RCC 7860 (cell line): ENCODE measurements at regions not wholly inside any gene's neighbourhood (a gene's known extent, or its start where the extent isn't known, plus 50 kb on each side); places are given as distances from the start of the nearest gene placed in this dataset.
"Not testable (repeated sequence)": the region's sequence is repeated elsewhere in the genome, so short reads cannot be mapped to it uniquely, and the experiment has no call there.

Experiments used
- DNase-seq: peaks from one replicate; pipeline ENCODE4 v3.0.0-alpha.2; 2015; ENCODE audit warnings: low spot score
- FAIRE-seq: peaks from 2 replicates; lab custom pipeline; 2012; peaks lifted over from hg19 to GRCh38; lab: Jason Lieb, UNC

DNA sequence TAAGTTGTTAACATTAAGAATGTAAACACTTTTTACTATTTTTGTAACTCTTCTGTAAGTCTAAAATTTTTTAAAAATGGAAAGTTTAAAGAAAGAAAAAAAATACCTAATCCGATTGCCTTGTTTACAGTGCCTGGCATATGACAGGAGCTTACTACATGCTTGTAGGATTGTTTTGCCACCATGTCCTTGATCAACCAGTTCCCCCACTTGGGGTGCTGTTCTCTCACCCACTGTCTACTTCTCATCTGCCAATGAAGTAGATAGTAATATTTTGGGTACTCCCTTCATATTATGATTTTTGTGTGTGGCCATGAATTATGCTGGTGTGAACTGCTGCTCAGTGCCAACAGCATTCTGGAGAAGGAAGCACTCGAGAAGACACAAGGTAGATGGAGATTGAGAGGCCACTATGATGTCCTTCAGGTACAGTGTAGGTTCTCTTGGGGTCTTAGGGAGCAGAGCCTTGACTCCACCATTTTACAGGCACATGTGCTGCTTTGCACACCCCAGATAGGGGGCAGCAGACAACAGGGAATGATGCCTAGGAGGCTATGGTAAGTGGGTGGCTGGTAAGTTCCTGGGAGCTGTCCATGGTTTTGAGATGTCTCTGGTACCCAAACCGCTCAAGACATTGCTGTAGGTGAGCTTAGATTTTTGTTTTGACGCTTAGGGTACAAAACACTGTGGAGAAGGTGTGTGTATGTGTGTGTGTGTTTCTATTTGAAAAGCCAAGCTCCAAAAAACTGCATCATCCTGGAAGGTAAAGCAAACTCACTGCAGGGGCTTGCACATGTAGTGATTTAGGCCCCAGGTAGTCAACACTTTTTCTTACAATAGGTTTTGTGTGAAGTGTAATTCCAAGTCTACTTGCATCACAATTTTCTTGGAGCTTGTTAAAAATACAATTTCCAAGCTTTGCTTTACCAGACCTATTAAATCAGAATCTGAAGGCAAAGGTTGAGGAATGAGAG lies 494.5 kb upstream of the LARGE1 start:
- FAIRE-seq (no peak), DNase-seq (peak; percentile 63)

DNA sequence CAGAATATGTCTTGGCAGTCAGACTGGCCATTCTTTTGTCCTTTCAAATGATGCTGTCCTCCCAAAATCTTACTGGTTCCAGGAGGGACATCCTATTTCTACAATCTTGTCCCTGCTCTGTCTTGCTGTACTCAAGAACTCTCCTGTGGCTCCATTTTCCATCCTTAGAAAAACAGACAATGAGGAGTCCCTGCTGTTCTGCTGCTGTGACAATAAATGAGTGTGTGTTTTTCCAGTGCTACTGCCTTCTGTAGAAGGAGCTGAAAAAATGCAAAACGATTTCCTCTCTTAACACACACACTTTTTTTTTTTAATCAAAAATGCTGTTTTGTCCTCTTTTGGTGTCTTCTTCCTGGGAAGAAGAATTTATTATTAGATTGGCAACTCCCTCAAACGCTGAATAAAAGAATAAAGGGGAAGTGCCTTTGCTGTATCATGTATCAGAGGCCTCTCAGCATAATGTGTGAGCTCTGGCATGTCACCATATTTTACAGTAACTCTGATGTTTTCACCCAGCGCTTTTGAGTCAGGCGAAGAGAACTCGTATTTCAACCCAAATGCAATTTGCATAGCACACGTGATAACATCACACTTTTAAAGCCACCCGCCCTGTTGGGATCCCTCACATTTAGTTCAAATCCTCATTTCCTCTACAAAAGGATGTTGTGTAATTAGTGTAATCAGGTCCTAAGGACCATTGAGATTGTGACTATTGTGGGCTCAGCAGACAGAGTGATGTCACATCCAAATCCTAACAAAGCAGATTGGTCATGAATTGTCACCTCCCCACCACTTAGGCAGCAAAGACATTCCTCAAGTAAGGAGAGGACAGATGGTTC lies 496.0 kb upstream of the LARGE1 start:
- FAIRE-seq (no peak), DNase-seq (no peak)

DNA sequence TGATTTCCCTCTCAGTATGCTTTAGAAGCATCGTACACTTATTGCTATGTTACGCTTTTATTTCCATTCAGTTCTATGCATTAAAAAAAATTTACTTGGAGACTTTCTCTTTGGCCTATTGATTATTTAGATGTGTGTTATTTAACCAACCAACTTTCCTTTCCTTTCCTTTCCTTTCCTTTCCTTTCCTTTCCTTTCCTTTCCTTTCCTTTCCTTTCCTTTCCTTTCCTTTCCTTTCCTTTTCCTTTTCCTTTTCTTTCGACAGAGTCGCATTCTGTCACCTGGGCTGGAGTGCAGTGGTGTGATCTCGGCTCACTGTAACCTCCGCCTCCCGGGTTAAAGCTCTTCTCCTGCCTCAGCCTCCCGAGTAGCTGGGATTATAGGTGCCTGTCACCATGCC lies 502.7 kb upstream of the LARGE1 start:
- DNase-seq, result not testable (repeated sequence)

DNA sequence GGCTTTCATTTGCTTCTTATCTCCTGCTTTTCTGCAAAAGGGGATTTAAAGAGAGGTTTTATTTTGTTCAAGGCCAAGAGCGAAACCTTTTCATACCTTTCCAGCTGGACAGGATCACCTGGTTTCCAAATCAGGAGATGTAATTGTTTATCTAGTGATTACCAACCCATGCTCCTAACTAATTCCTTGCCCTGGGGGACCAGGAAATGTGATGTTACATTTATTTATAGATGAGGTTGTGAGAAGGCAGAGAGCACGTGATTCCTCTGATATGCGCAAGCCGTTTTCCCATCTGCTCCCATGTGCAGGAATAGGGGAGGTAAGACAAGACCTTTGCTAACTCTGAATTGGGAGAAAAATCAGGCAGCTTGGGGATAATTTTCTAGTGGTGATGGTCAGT lies 507.2 kb upstream of the LARGE1 start:
- FAIRE-seq (no peak), DNase-seq (no peak)

More for the DNA sequence above, 502.7 kb upstream of the LARGE1 start:
- FAIRE-seq, result not testable (repeated sequence)

DNA sequence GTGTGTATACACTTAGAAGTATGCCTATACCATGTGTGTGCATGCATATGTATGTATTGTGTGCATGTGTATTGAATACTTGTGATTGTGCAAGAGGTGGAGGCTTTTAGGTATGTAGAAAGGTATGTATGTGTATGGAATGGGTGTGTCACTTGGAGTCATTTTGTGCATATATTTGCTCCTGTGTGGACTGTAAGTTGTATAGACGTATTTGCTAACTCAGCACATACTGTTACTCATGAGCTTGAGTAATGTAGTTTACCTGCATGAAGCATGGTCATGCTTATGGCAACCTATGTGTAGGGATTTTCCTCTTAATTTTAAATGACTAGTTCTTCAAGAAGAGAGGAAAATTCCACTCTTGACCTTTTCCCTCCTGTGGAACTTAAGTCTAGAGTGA lies 507.6 kb upstream of the LARGE1 start:
- DNase-seq, result no peak
- no peak for FAIRE-seq

DNA sequence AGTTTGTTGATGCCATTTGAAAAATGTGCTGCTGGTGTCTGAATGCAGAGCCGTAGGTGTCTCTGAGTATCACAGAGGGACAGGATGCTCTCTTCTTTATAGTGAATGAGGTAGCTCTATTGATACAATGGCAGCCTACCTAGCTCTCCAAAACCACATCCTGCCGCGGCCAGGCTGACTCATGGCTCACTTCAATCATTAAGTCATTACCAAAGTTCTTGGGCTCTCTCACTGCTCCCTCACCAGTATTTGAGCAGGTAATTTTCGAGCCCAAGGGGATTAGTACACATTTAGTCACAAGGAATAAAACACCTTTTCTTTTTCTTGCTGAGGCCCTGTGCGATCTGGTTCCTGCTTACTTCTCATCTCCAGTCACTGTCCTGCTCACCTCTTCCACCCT lies 509.0 kb upstream of the LARGE1 start:
- DNase-seq (peak; percentile 44), FAIRE-seq (no peak)

DNA sequence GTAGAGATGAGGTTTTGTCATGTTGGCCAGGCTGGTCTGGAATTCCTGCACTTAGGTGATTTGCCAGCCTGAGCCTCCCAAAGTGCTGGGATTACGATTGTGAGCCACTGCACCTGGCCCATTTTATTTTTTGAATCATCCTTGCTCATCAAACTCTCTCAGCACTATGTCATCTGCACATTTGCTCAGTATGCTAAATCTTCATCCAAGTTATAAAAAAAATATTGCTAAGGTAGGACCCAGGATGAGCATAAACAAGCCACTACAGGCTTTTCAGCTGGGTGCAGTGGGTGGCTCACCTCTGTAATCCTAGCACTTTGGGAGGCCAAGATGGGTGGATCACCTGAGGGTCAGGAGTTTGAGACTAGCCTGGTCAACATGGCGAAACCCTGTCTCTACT lies 510.1 kb upstream of the LARGE1 start:
- FAIRE-seq (no peak), DNase-seq (no peak)

DNA sequence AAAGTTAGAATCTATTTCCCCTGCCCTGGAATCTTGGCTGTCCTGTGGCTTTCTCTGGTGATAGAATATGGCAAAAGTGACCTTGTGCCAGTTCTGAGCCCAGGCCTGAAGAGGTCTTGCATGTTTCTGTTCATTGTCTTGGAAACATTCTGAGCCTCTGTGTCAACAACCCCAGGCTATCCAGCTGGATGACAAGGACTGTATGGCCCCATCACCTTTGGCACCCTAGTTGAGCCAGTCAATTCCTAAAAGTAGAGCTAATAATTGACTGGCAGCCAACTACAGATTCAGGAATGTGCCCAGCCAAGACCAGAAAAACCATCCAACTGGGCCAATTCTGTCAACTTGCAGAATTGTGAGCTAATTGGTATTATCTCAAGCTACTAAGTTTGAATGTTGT lies 514.1 kb upstream of the LARGE1 start:
- no peak for DNase-seq
- no peak for FAIRE-seq

DNA sequence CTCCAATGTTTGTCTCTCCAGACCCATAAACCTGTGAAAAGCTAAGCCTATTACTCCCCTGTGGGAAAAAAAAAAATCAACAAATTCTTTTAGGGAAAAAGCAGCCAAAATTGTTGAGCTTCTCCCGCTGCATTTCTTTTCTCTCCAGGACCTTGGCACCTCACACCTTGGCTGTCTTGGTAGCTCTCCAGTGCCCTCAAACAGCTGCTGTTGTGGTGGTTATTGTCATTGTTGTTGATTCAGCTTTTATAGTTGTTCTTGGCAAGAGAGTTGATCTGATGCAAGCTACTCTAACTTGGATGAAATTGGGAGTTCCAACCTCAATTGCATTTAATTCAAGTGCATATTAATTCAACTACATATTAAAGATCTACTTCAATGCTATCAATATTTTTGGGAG lies 516.9 kb upstream of the LARGE1 start:
- DNase-seq, result no peak
- no peak for FAIRE-seq

DNA sequence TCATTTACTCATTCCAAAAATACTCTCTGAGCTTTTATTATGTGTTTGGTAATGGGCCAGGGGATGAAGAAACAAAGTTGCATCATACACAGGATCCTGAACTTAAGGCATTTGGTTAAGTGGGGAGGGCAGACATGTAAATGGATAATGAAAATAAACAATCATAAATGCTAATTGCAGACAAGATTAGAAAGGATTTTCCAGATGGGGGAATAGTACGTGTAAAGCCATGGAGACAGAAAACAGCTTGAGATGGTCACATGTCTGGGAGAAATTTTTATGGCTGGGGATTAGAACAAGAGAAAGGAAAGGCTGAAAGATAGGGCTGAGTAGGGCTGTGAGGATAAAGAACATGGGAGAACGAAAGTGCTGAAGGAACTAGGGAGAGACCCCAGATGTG lies 534.3 kb upstream of the LARGE1 start:
- no peak for FAIRE-seq

DNA sequence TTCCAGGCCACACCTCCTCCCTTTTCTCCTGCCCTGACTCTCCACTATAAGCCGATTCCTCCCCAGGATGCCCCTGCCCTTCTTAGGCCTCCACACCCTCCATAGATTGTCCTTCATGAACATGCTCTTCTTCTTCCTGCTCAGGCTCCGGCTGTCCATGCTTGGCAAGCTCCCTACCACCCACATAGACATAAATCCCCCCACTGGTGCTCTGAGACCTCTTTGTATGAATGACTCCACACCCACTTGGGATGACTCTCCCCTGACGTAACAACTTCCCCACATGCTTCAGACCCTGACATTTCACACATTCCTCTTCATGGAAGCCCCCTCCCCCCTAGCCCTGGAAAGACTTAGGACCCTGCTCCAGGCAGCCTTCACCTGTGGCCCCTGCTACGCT lies 542.5 kb upstream of the LARGE1 start:
- DNase-seq (no peak), FAIRE-seq (no peak)

More for the DNA sequence above, 534.3 kb upstream of the LARGE1 start:
- no peak for DNase-seq

DNA sequence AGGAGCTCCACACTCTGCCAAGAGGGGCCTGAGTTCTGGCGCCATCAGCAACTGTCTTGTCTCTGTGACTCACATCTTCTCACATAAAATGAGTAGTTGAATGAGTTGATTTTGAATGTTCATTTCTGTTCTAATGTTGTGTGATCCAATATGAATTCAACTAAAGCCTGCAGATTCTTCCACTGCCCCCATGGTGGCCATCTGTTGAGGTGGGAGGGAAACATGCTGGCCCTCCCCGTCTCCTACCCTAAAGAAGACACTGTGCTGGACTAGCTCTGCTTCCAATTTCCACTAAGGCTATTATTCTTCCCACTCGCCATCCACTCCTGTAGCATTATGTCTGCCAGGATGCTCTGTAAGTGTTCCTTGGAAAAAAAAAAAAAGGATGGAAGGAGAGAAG lies 555.6 kb upstream of the LARGE1 start:
- FAIRE-seq (no peak), DNase-seq (no peak)

DNA sequence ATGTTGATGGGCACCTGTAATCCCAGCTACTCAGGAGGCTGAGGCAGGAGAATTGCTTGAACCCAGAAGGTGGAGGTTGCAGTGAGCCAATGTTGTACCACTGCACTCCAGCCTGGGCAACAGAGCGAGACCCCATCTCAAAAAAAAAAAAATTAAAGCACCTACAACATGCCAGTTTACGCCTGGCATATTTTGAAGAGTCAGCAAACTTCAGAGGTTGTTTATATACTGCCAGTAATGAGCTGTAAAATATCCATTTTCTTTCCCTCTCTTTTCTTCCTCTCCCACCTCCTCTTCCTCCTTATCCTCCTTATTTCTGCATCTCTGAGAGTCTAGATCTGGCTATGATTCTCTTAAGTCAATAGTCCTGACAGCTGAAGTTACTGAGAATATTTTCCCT lies 556.5 kb upstream of the LARGE1 start:
- DNase-seq, result no peak
- FAIRE-seq, result no peak

DNA sequence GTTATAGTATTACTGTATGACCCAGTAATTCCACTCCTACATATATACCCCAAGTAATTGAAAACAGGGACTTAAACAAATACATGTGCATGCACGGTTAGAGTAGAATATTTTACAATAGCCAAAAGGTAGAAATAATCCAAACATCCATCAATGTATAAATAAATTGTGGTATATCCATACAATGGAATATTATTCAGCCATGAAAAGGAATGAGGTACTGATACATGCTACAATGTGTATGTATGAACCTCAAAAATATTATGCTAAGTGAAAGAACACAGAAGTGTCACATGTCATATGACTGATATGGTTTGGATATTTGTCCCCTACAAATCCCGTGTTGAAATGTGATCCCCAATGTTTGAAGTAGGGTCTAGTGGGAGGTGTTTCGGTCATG lies 560.8 kb upstream of the LARGE1 start:
- FAIRE-seq, result no peak
- DNase-seq, result no peak

DNA sequence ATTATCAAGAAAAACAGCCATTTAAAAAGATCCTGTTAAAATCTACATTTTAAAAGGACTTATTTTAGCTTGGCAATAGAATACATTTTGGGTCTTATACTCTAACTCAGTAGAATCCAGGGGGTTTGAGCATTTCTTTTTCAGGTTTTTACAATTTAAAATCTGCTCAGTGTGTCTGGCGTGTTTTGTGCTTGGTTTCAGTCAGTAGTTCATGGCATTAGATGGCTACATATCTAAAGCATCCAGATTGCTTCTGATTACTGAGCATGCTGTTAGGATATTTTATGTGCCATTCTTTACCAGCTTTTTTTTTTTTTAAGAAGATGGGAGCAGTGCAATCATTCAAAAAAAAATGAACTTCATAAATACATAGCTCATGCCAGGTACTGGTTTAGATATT lies 566.1 kb upstream of the LARGE1 start:
- no peak for FAIRE-seq
- DNase-seq, result no peak

DNA sequence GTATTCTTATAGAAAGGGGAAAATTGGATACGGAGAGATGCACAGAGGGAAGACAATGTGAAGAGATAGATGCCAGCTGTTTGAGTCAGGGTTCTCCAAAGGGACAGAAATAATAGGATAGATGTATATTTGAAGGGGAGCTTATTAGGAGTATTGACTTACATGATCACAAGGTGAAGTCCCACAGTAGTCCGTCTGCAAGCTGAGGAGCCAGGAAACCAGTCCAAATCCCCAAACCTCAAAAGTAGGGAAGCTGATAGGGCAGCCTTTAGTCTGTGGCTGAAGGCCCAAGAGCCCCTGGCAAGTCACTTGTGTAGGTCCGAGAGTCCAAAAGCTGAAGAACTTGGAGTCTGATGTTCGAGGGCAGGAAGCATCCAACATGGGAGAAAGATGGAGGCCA lies 569.6 kb upstream of the LARGE1 start:
- FAIRE-seq (no peak), DNase-seq (no peak)

DNA sequence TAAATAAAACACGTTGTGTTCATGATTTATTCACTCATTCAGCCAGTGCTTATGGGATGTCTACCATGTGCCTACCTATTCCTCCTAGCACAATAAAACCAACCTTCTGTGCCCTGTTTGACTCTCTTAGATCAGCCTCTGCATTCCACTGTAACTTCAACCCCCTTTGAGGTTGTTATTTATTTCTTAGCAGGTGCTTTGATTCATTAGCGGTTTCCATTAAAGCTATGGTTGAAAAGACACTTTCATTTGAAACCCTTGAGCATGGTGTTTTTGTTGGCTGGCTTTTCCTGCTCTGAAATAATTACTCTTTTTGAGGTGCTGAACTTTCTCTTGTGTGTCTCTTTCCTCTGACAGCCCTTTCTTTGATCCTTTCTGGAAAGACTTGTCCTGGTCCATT lies 570.6 kb upstream of the LARGE1 start:
- DNase-seq (no peak), FAIRE-seq (no peak)

DNA sequence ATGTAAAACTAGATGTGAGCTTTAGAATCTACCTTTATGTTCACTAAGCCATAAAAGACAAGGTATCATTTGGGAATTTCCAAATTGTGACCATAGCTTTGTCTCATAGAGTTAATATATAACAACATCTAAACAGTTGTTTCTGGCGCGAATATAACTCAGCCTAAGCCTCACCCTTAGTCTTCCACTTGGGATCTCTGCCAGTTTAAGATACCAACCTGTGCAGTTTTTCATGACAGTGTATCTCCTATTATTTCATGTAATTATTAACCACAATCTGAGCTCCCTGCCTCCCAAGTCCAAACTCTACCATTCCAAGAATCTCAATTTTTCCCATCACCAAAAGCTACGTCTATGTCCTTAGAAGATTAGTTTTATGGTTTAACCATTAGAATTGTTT lies 572.5 kb upstream of the ISX start:
- FAIRE-seq (no peak), DNase-seq (no peak)

DNA sequence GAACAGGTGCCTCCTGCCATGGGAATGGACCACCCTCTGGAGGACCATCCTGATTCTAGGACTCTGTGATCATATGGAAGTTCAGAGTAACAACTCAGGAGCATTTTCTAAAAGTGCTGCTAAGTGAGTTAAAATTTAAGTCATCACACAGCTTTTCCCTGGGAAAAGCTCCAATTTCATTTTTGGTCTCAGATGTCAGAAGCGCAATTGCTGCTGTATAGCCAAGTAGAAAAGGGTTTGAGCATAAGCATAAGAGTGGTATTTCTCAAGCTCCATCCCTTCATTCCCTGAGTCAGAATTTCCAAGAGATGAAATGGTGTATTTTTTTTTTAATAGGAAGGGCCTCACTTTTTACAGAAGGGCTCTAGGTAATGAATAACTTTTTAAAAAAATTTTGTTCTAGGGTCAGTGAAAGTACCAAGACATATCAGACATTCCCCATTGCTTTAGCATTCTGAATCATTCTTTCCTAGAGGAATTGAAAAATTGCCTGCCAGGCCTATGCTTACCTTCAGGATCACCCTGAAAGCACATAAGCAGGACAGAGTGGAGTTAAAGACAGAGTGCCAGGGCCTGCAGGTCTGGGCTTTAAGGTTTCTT lies 564.5 kb upstream of the ISX start:
- DNase-seq (no peak), FAIRE-seq (no peak)

DNA sequence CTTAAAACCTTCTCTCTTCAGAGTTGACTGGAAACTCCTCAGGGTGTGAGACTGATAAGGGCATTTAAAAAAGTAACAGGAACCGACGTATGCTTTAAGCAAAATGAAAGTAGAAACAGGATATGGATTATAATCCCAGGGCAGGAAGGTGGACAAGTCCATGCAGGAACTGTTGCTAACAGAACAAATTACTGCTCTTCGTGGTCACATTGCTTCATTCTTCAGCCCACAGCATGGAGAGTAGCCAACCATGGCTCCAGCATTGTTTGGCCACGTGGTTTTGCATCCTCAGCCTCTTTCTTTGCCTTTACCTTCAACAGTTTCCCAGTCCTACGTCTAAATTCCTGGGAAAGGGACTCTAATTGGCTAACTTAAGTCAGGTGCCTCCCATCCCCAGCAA lies 563.1 kb upstream of the ISX start:
- FAIRE-seq (no peak), DNase-seq (no peak)

DNA sequence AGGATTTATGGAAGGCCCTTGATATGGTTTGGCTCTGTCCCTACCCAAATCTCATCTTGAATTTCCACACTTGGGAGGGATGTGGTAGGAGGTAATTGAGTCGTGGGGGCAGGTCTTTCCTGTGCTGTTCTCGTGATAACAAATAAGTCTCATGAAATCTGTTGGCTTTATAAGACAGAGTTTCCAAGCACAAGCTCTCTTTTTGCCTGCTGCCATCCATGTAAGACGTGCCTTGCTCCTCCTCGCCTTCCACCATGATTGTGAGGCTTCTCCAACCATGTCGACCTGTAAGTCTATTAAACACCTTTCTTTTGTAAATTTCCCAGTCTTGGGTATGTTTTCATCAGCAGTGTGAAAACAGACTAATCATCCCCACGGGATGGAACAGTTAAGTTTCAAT lies 557.2 kb upstream of the ISX start:
- no peak for FAIRE-seq
- DNase-seq, result no peak

DNA sequence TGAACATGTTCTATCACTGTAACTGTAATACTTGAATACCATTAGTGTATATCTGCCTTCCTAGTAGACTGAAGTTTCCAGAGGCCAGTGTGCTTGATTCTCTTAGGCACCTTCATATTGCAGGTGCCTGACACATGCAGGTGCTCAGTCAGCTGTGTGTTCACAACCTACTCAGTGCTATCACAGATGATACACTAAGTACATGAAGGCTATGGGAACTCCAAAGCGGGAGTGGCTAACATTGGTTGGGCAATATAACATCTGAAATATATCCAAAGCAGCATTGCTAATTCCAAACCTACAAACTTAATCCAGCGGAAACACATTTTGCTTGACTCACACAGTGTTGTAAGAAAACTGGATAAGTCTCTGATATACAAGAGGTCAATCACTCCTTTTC lies 539.3 kb upstream of the ISX start:
- DNase-seq (no peak), FAIRE-seq (no peak)
